Fibroblast of skin of left biceps (primary cell): ENCODE measurements at regions not wholly inside any gene's neighbourhood (a gene's known extent, or its start where the extent isn't known, plus 50 kb on each side); places are given as distances from the start of the nearest gene placed in this dataset.

ENCODE experiments used
- DNase-seq, 2 experiments: peaks; one replicate each; pipeline ENCODE4 v3.0.0-alpha.2; 2013; ENCODE audit warnings: low read depth in 2 of 2

GRCh38 chr9:108193026-108193710 lies 662.6 kb downstream of the ACTL7B start:
- DNase-seq = no peak

- no peak for DNase-seq
Measured at GRCh38 chr9:108191065-108191464, 664.7 kb downstream of the ACTL7B start.

GRCh38 chr9:108188976-108189375 lies 666.8 kb downstream of the ACTL7B start:
- no peak for DNase-seq

- DNase-seq = no peak
Measured at GRCh38 chr9:108188482-108188881, 667.3 kb downstream of the ACTL7B start.

GRCh38 chr9:108186642-108187395 lies 669.0 kb downstream of the ACTL7B start:
- peak; percentile 56 to 65 for DNase-seq

GRCh38 chr9:108185613-108186012 lies 670.2 kb downstream of the ACTL7B start:
- DNase-seq = no peak

- DNase-seq = peak in 1 of 2 experiments; percentile 21
Measured at GRCh38 chr9:108184941-108185340, 670.8 kb downstream of the ACTL7B start.

GRCh38 chr9:108184009-108184408 lies 671.8 kb downstream of the ACTL7B start:
- no peak for DNase-seq

- no peak for DNase-seq
Measured at GRCh38 chr9:108182950-108183381, 672.8 kb downstream of the ACTL7B start.

GRCh38 chr9:108182270-108182669 lies 673.5 kb downstream of the ACTL7B start:
- no peak for DNase-seq

GRCh38 chr9:108181441-108181840 lies 674.3 kb downstream of the ACTL7B start:
- DNase-seq = no peak

- no peak for DNase-seq
Measured at GRCh38 chr9:108180541-108180940, 675.2 kb downstream of the ACTL7B start.

GRCh38 chr9:108178318-108178717 lies 677.5 kb downstream of the ACTL7B start:
- DNase-seq = no peak

GRCh38 chr9:108168236-108168850 lies 678.8 kb upstream of the KLF4 start:
- DNase-seq = no peak

- no peak for DNase-seq
Measured at GRCh38 chr9:108167136-108167900, 677.7 kb upstream of the KLF4 start.

- DNase-seq = no peak
Measured at GRCh38 chr9:108166519-108166918, 677.0 kb upstream of the KLF4 start.

GRCh38 chr9:108163321-108164005 lies 673.9 kb upstream of the KLF4 start:
- no peak for DNase-seq

GRCh38 chr9:108162664-108163063 lies 673.1 kb upstream of the KLF4 start:
- no peak for DNase-seq

GRCh38 chr9:108161503-108161902 lies 671.9 kb upstream of the KLF4 start:
- DNase-seq = no peak

- DNase-seq = no peak
Measured at GRCh38 chr9:108160706-108161355, 671.3 kb upstream of the KLF4 start.

- DNase-seq = no peak
Measured at GRCh38 chr9:108160039-108160438, 670.5 kb upstream of the KLF4 start.
